ENCODE measurements at regions not wholly inside any gene's neighbourhood (a gene's known extent, or its start where the extent isn't known, plus 50 kb on each side); places are given as distances from the start of the nearest gene placed in this dataset.

GRCh38 chr1:229184066-229184465, 86.8 kb upstream of the RAB4A start:
- no peak for DNase-seq (ENCODE audit: low spot score)

DNA sequence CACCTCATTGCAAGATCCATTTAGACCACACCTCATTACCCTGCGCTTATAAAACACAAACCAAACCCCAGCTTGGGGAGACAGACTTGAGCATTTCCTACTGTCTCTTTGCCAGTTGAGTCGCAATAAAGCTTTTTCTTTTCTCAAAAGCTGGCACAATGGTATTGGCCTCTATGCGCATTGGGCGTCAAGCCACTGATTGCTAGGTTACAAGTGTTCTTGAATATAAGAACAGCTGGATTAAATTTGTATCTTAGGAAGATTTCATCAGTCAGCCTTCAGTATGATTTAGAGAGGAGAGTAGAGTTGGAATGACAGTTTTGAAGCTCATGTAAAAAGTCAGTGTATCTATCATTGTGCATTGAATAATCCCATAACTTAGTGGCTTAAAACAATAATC, 84.9 kb upstream of the RAB4A start:
- DNase-seq (ENCODE audit: low spot score), result no peak

DNA sequence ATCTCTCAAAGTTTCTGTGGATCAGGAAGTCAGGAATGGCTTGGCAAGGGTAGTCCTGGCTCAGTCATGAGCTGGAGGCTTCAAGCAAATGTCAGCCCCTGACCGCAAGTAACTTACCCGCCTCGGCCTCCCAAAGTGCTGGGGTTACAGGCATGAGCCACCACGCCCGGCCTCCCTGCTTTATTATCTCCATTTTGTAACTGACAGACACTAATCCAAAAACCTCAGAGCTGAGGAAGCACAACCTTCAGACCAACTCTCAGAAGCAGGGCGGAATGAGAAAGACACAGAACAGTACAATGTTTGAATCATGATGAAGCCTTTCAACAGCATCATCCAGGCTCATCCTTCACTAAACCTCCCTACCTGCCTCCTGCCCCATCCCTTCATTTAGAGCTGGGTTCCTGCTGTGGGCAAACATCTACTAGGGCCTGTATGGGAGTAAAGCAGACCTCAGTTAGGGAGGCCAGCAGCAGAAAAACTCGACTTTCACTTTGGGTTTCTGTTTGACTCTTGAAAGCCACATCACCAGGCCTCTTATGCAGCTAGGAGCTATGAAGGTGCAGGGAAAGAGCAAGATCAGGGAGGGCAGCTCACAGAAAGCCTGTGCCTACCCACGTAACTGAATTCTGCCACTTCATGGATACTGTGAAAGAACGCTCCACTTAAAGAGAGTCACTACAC, 84.4 kb upstream of the RAB4A start:
- no peak for DNase-seq (ENCODE audit: low spot score)

- no peak for DNase-seq (ENCODE audit: low spot score)
Observed at GRCh38 chr1:229190057-229190575, 80.8 kb upstream of the RAB4A start.

- DNase-seq (ENCODE audit: low spot score), result no peak
Observed at GRCh38 chr1:229191066-229191674, 79.7 kb upstream of the RAB4A start.

- no peak for DNase-seq (ENCODE audit: low spot score)
Observed at GRCh38 chr1:229192031-229192430, 78.9 kb upstream of the RAB4A start.

DNA sequence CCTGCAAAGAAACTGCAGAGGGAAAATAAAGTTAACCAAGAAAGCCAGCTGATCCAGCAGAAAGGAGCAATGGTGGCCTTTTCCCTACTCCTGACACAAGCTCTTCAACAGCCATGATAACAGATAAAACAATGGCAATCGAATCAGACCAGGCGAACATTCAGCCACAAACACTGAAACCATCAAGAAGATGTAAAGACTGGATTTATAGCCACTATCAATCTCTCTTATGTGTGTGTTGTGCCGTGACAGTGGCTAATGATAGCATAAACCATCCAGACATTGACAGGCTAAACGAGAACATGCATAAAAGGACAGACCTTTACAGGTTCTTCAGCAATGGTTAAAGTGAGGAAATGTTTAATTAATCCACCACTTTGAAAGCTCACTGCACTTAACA, 78.1 kb upstream of the RAB4A start:
- DNase-seq (ENCODE audit: low spot score), result no peak

GRCh38 chr1:229194096-229194495, 76.8 kb upstream of the RAB4A start:
- DNase-seq (ENCODE audit: low spot score), result no peak

GRCh38 chr1:229195246-229195645, 75.7 kb upstream of the RAB4A start:
- no peak for DNase-seq (ENCODE audit: low spot score)

- no peak for DNase-seq (ENCODE audit: low spot score)
Observed at GRCh38 chr1:229196404-229197264, 74.3 kb upstream of the RAB4A start.

DNA sequence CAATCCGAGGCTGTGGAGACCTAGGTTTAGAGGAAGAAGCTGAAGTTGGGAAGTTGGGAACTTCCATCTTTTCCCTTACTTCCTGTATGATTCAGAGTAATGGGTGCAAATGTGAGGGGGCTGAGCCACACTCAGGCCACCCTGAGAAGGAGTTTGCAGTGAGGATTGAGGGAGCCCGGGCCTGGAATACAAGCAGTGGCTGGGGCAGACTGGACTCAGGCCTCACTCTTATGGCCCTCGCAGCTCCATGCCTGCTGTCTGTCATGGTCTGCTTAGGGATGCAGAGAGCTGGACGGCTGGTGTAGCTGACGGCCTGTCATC, 73.7 kb upstream of the RAB4A start:
- DNase-seq (ENCODE audit: low spot score), result no peak

- peak; percentile 33 for DNase-seq (ENCODE audit: low spot score)
Observed at GRCh38 chr1:229199261-229200243, 71.4 kb upstream of the RAB4A start.

DNA sequence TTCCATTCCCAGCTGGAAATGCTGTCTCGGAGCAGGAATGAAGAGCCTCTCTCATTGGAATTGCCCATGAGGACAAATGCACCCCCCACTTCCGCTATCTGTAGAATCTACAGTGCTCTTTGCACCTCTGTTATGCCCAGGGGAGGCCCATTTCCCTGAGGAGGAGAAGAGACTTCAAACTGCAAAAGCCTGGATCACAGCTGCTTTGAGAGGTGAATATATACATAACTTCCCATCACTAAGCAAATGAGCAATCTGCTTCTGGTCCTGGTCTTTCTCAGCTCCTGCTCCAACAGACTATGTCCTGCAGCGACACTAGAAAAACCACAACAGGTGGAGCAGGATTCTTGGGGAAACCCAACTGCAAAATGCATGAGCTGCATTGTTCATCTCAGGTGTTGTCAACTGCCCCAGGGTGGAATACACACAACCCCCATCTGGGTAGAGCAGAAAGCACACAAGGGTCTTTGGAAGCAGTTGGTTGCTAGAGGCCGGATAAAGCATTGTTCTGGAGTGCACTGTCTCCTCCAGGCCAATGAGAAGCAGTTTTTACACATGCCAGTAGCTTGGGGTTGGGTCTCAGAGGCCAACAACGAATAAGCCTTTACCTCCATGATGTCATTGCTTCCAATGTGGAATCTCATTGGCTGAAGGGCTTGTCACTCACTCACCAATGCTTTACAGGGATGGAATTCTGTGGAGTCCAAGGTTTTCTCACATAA, 67.7 kb upstream of the RAB4A start:
- no peak for DNase-seq (ENCODE audit: low spot score)

DNA sequence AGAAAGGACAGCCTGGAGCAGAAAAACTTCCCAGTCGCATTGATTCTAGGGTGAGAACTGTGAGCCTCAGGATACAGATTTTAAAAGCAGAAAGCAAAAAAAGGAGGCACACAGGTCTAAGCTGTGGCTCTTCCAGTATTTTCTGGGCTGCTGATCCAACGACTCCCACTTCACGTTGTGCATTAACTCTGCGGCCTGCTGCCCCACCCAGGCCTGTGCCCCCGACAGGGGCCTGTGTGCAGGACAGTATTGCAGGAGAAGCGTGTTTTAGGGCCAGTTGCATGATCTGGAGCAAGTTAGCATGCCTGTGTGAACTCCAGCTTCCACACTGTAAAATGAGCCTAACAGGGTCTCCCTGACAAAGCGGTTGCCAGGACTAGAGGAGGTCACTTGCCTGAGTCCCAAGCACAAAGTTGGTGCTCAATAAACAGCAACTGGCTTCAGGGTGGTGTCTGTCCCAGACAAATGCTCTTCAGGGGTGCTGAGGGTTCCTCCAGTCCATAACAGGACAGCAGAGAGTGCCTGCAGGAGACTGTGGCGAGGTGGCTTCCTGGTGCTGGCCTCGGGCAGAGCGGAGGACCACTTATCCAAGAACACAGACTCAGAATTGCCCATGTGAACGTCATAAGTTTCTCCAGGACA, 66.8 kb upstream of the RAB4A start:
- DNase-seq (ENCODE audit: low spot score), result no peak

DNA sequence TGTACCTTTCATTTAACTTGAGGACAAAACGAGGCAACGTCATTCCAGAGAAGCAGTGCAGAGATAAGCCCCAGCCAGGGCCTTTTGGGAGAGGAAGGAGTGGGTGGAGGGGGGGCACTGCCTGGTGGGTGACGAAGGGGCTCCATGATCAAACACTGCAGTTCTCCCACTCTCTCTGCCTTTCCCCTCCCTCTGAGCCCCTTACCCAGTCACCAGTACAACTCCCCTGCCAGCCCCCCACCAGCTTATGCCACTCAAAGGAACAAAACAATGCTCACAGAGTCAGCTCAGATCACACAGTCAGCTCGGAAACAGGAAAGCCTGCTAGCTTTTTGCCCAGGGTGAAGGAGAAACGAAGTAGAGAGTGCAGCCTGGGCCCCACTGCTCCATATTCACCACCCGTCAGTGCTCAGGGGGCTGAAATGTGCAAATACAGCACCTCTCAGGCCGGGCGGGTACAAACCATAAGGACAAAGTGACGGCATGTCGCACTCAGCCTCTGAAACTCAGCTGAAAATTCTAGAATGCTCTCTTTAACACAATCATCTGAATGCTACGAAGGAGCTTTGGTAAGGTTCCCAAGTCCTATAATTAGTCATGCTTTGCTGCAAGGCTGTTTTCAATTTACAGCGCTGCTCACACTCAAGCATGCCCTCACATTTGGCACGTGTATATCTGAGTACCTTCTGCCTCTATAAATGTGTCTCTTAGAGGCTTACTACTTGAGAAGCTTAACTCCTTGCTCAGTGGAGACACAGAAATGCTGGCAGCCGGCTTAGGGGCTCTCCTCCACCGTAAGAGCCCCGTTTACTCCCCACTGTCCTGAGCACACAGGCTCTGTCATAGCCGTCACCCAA, 65.8 kb upstream of the RAB4A start:
- DNase-seq (ENCODE audit: low spot score), result no peak

DNA sequence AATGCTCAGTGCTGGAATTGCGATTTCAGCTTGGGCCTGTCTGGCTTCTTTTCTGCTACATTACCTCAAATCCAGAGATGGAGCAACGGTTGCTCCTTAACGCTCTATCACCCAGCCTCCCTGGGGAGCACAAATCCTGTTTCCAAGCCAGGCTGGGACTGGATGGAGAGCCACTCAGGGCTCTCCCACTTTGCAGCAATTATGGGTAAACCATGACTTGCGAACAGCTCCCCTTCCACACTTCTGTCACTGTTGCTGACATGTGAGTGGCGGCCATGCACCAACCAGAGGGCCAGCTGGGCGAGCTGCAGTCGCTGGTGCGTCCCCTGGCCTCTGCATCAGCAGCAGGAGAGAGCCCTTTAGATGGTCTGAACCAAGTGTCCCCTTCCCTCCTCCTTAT, 65.1 kb upstream of the RAB4A start:
- DNase-seq (ENCODE audit: low spot score), result no peak

DNA sequence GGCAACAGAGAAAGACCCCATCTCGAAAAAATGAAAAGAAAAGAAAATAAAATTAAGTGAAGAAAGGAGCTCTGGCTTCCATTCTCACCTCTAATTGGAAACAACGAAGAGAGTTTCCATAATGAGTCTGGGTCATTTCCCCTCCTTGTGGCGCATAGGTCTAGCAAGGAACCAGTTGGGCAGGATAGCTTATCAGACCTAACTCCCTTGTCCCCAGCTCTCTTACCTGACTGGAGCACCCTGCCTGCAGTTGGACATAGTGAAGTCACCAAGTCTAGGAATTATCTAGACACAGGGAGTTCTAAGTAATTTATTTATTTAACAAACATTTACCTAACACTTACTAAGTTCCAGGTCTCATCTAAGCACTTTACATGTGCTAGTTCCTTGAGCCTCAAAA, 63.0 kb upstream of the RAB4A start:
- DNase-seq (ENCODE audit: low spot score), result no peak

GRCh38 chr1:229208481-229208880, 62.4 kb upstream of the RAB4A start:
- no peak for DNase-seq (ENCODE audit: low spot score)

DNA sequence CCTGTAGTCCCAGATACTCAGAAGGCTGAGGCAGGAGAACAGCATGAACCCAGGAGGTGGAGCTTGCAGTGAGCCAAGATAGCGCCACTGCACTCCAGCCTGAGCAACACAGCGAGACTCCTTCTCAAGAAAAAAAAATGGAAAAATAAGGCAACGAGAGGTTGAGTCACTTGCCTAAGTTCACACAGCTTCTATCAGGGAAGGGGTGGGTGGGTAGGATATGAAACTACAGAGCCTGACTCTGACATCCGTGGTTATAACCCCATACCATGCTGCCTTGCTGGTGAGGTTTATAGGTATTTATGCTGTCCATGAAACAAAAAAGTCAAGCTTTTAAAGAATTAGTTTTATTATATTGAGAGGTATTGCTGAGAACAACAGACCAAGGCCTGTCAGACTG, 61.5 kb upstream of the RAB4A start:
- DNase-seq (ENCODE audit: low spot score), result no peak

- DNase-seq (ENCODE audit: low spot score), result no peak
Observed at GRCh38 chr1:229209816-229210215, 61.1 kb upstream of the RAB4A start.

All from kidney capillary endothelial cell (primary cell).